ENCODE measurements at regions not wholly inside any gene's neighbourhood (a gene's known extent, or its start where the extent isn't known, plus 50 kb on each side); places are given as distances from the start of the nearest gene placed in this dataset.
A peak's percentile ranks its signal among the peaks of the same experiment; 100 is the strongest.

- H3K27me3 Mint-ChIP-seq: no peaks in the 10 kb centered on the region
- no peaks in the 10 kb centered on the region for H3K9me3 ChIP-seq
- no peak overlapping the region for H3K27ac ChIP-seq (ENCODE audit: low read length)
- ChIA-PET CTCF (no interaction called here), POLR2A (no interaction called here)
- H3K27me3 ChIP-seq (replicated peaks in 1 of 2; ENCODE audit: control insufficient read depth in 2 of 2, extremely low read depth in 1 of 2, insufficient read depth in 2 of 2, low read length in 1 of 2): no peaks in the 10 kb centered on the region
- H3K9me3 Mint-ChIP-seq: no peaks in the 10 kb centered on the region
- no peak for DNase-seq
- H3K4me3 Mint-ChIP-seq: no peak overlapping the region
- H3K4me1 Mint-ChIP-seq: peaks cover 0 to 18% (median 12%) of the 10 kb centered on the region in 3 donors
- no peaks in the 10 kb centered on the region for H3K36me3 ChIP-seq (ENCODE audit: control insufficient read depth in 2 of 2, extremely low read depth in 1 of 2, insufficient read depth in 1 of 2, low read length in 1 of 2)
- no peak for ATAC-seq (replicated peaks in 1 of 4)
- 100% methylated on average over 1 of the region's 5 CpGs for WGBS (ENCODE audit: insufficient coverage)
- H3K4me1 ChIP-seq (ENCODE audit: control insufficient read depth in 1 of 2, extremely low read depth in 1 of 2, insufficient read depth in 2 of 2, low read length in 2 of 2): peaks cover 0 to 7% of the 10 kb centered on the region in 2 experiments
- H3K4me3 ChIP-seq (ENCODE audit: control insufficient read depth in 1 of 2, extremely low read depth in 1 of 2, low read length in 1 of 2): no peak overlapping the region
- no peaks in the 10 kb centered on the region for H3K36me3 Mint-ChIP-seq
- no peak overlapping the region for H3K27ac Mint-ChIP-seq
Observed at GRCh38 chr3:188058569-188059184, 95.3 kb upstream of the LPP start.

GRCh38 chr3:188059351-188059750 is 94.6 kb upstream of the LPP start:
- POLR2A ChIA-PET: interaction anchor here in 1 of 2 donors (0.6 kb wide), 1 partner anchor 190 kb away, joined by 3 read pairs; no protein-coding TSS in a partner anchor
- H3K36me3 Mint-ChIP-seq: no peaks in the 10 kb centered on the region
- no peak overlapping the region for H3K4me3 ChIP-seq (ENCODE audit: control insufficient read depth in 1 of 2, extremely low read depth in 1 of 2, low read length in 1 of 2)
- no peak for DNase-seq
- no peaks in the 10 kb centered on the region for H3K27me3 ChIP-seq (replicated peaks in 1 of 2; ENCODE audit: control insufficient read depth in 2 of 2, extremely low read depth in 1 of 2, insufficient read depth in 2 of 2, low read length in 1 of 2)
- no peak overlapping the region for H3K4me3 Mint-ChIP-seq
- no peaks in the 10 kb centered on the region for H3K36me3 ChIP-seq (ENCODE audit: control insufficient read depth in 2 of 2, extremely low read depth in 1 of 2, insufficient read depth in 1 of 2, low read length in 1 of 2)
- no peaks in the 10 kb centered on the region for H3K27me3 Mint-ChIP-seq
- peaks cover 5 to 20% (median 16%) of the 10 kb centered on the region in 3 donors for H3K4me1 Mint-ChIP-seq
- H3K27ac ChIP-seq (ENCODE audit: low read length): no peak overlapping the region
- no CpG with 5 or more reads among the region's 3 CpGs for whole genome bisulfite sequencing (ENCODE audit: insufficient coverage)
- no peak overlapping the region for H3K27ac Mint-ChIP-seq
- H3K9me3 Mint-ChIP-seq: no peaks in the 10 kb centered on the region
- no peak for ATAC-seq (replicated peaks in 1 of 4)
- H3K4me1 ChIP-seq (ENCODE audit: control insufficient read depth in 1 of 2, extremely low read depth in 1 of 2, insufficient read depth in 2 of 2, low read length in 2 of 2): peaks cover 0 to 7% of the 10 kb centered on the region in 2 experiments
- H3K9me3 ChIP-seq: no peaks in the 10 kb centered on the region
- CTCF ChIA-PET: no interaction called here

- Mint-ChIP-seq H3K27ac (peak overlapping the region in 1 of 2 donors; percentile 34), H3K4me3 (no peak overlapping the region), H3K9me3 (no peaks in the 10 kb centered on the region), H3K4me1 (peaks cover 8 to 20% (median 18%) of the 10 kb centered on the region in 3 donors), H3K36me3 (no peaks in the 10 kb centered on the region), H3K27me3 (no peaks in the 10 kb centered on the region)
- POLR2A ChIA-PET: interaction anchor here in 1 of 2 donors (1.3 kb wide), 1 partner anchor 315 kb away, joined by 3 read pairs; the partner anchor contains the start of gene BCL6
- ATAC-seq (replicated peaks in 1 of 4) (no peak), DNase-seq (no peak)
- no peaks in the 10 kb centered on the region for H3K27me3 ChIP-seq (replicated peaks in 1 of 2; ENCODE audit: control insufficient read depth in 2 of 2, extremely low read depth in 1 of 2, insufficient read depth in 2 of 2, low read length in 1 of 2)
- peaks cover 0 to 7% of the 10 kb centered on the region in 2 experiments for H3K4me1 ChIP-seq (ENCODE audit: control insufficient read depth in 1 of 2, extremely low read depth in 1 of 2, insufficient read depth in 2 of 2, low read length in 2 of 2)
- 100% methylated on average over 2 of the region's 2 CpGs for WGBS (ENCODE audit: insufficient coverage)
- no peaks in the 10 kb centered on the region for H3K36me3 ChIP-seq (ENCODE audit: control insufficient read depth in 2 of 2, extremely low read depth in 1 of 2, insufficient read depth in 1 of 2, low read length in 1 of 2)
- H3K27ac ChIP-seq (ENCODE audit: low read length): no peak overlapping the region
- H3K4me3 ChIP-seq (ENCODE audit: control insufficient read depth in 1 of 2, extremely low read depth in 1 of 2, low read length in 1 of 2): no peak overlapping the region
- H3K9me3 ChIP-seq: no peaks in the 10 kb centered on the region
- CTCF ChIA-PET: interaction anchor here (0.5 kb wide), 2 partner anchors 147 to 1893 kb away, joined by 4 to 6 read pairs; no protein-coding TSS in a partner anchor
Observed at GRCh38 chr3:188060264-188060835, 93.6 kb upstream of the LPP start.

GRCh38 chr3:188060840-188061544 is 93.0 kb upstream of the LPP start:
- DNase-seq (peak in 29 of 35 experiments; percentile 7 to 61 (median 23)), ATAC-seq (replicated peaks in 1 of 4) (peak; percentile 43 to 86 (median 81))
- WGBS (ENCODE audit: insufficient coverage): 0% methylated on average over 1 of the region's 2 CpGs
- Mint-ChIP-seq H3K27ac (peak overlapping the region; percentile 22 to 41), H3K27me3 (no peaks in the 10 kb centered on the region), H3K4me3 (no peak overlapping the region), H3K9me3 (no peaks in the 10 kb centered on the region), H3K4me1 (peaks cover 8 to 20% (median 18%) of the 10 kb centered on the region in 3 donors), H3K36me3 (no peaks in the 10 kb centered on the region)
- no peaks in the 10 kb centered on the region for H3K36me3 ChIP-seq (ENCODE audit: control insufficient read depth in 2 of 2, extremely low read depth in 1 of 2, insufficient read depth in 1 of 2, low read length in 1 of 2)
- no peaks in the 10 kb centered on the region for H3K9me3 ChIP-seq
- H3K4me1 ChIP-seq (ENCODE audit: control insufficient read depth in 1 of 2, extremely low read depth in 1 of 2, insufficient read depth in 2 of 2, low read length in 2 of 2): peaks cover 0 to 7% of the 10 kb centered on the region in 2 experiments
- no peak overlapping the region for H3K4me3 ChIP-seq (ENCODE audit: control insufficient read depth in 1 of 2, extremely low read depth in 1 of 2, low read length in 1 of 2)
- H3K27me3 ChIP-seq (replicated peaks in 1 of 2; ENCODE audit: control insufficient read depth in 2 of 2, extremely low read depth in 1 of 2, insufficient read depth in 2 of 2, low read length in 1 of 2): no peaks in the 10 kb centered on the region
- CTCF ChIA-PET: interaction anchor here in 1 of 2 donors (0.5 kb wide), 1 partner anchor 146 kb away, joined by 6 read pairs; no protein-coding TSS in a partner anchor
- POLR2A ChIA-PET: interaction anchor here in 1 of 2 donors (1.3 kb wide), 1 partner anchor 315 kb away, joined by 3 read pairs; the partner anchor contains the start of gene BCL6
- no peak overlapping the region for H3K27ac ChIP-seq (ENCODE audit: low read length)

- H3K4me3 ChIP-seq (ENCODE audit: control insufficient read depth in 1 of 2, extremely low read depth in 1 of 2, low read length in 1 of 2): no peak overlapping the region
- H3K4me1 ChIP-seq (ENCODE audit: control insufficient read depth in 1 of 2, extremely low read depth in 1 of 2, insufficient read depth in 2 of 2, low read length in 2 of 2): peaks cover 0 to 7% of the 10 kb centered on the region in 2 experiments
- ATAC-seq (replicated peaks in 1 of 4): no peak
- H3K4me1 Mint-ChIP-seq: peaks cover 8 to 20% (median 18%) of the 10 kb centered on the region in 3 donors
- H3K4me3 Mint-ChIP-seq: no peak overlapping the region
- WGBS (ENCODE audit: insufficient coverage): 100% methylated on average over 2 of the region's 2 CpGs
- H3K36me3 ChIP-seq (ENCODE audit: control insufficient read depth in 2 of 2, extremely low read depth in 1 of 2, insufficient read depth in 1 of 2, low read length in 1 of 2): no peaks in the 10 kb centered on the region
- H3K27me3 ChIP-seq (replicated peaks in 1 of 2; ENCODE audit: control insufficient read depth in 2 of 2, extremely low read depth in 1 of 2, insufficient read depth in 2 of 2, low read length in 1 of 2): no peaks in the 10 kb centered on the region
- no peaks in the 10 kb centered on the region for H3K9me3 Mint-ChIP-seq
- POLR2A ChIA-PET: no interaction called here
- no peaks in the 10 kb centered on the region for H3K9me3 ChIP-seq
- H3K27me3 Mint-ChIP-seq: no peaks in the 10 kb centered on the region
- CTCF ChIA-PET: interaction anchor here in 1 of 2 donors (0.7 kb wide), 1 partner anchor 127 kb away, joined by 3 read pairs; no protein-coding TSS in a partner anchor
- no peaks in the 10 kb centered on the region for H3K36me3 Mint-ChIP-seq
- no peak overlapping the region for H3K27ac ChIP-seq (ENCODE audit: low read length)
- no peak overlapping the region for H3K27ac Mint-ChIP-seq
- DNase-seq: no peak
Observed at GRCh38 chr3:188062216-188062615, 91.7 kb upstream of the LPP start.

GRCh38 chr3:188064831-188065493 is 89.0 kb upstream of the LPP start:
- no peaks in the 10 kb centered on the region for H3K9me3 ChIP-seq
- H3K4me1 ChIP-seq (ENCODE audit: control insufficient read depth in 1 of 2, extremely low read depth in 1 of 2, insufficient read depth in 2 of 2, low read length in 2 of 2): peaks cover 0 to 7% of the 10 kb centered on the region in 2 experiments
- Mint-ChIP-seq H3K4me3 (no peak overlapping the region), H3K4me1 (peaks cover 8 to 20% (median 18%) of the 10 kb centered on the region in 3 donors), H3K9me3 (no peaks in the 10 kb centered on the region), H3K27me3 (no peaks in the 10 kb centered on the region), H3K36me3 (no peaks in the 10 kb centered on the region), H3K27ac (no peak overlapping the region)
- H3K36me3 ChIP-seq (ENCODE audit: control insufficient read depth in 2 of 2, extremely low read depth in 1 of 2, insufficient read depth in 1 of 2, low read length in 1 of 2): no peaks in the 10 kb centered on the region
- H3K4me3 ChIP-seq (ENCODE audit: control insufficient read depth in 1 of 2, extremely low read depth in 1 of 2, low read length in 1 of 2): no peak overlapping the region
- CTCF ChIA-PET: interaction anchor here in 1 of 2 donors (0.6 to 1.1 kb wide), 2 partner anchors 15 to 26 kb away, joined by 3 read pairs; no protein-coding TSS in a partner anchor
- POLR2A ChIA-PET: no interaction called here
- H3K27ac ChIP-seq (ENCODE audit: low read length): no peak overlapping the region
- DNase-seq (no peak), ATAC-seq (replicated peaks in 1 of 4) (no peak)
- no CpG with 5 or more reads among the region's 4 CpGs for WGBS (ENCODE audit: insufficient coverage)
- no peaks in the 10 kb centered on the region for H3K27me3 ChIP-seq (replicated peaks in 1 of 2; ENCODE audit: control insufficient read depth in 2 of 2, extremely low read depth in 1 of 2, insufficient read depth in 2 of 2, low read length in 1 of 2)

Measured in T-cell (primary cell).